SK-N-MC (cell line): ENCODE measurements at regions not wholly inside any gene's neighbourhood (a gene's known extent, or its start where the extent isn't known, plus 50 kb on each side); places are given as distances from the start of the nearest gene placed in this dataset.

Source experiments
- DNase-seq: peaks from one replicate; pipeline ENCODE4 v3.0.0-alpha.2; 2011; ENCODE audit warnings: low read depth, low spot score
- H3K27ac ChIP-seq: fragments of 200-600 bp; sonication (generic); 2 replicates; pipeline ENCODE4 v1.5.1; 2016; ENCODE audit warnings: mixed run types
- H3K36me3 ChIP-seq: fragments of 200-600 bp; sonication (generic); 2 replicates; pipeline ENCODE4 v1.6.1; 2017; ENCODE audit warnings: antibody characterized with exemption, low read length, mixed read lengths; ENCODE audit not compliant: insufficient read depth
- H3K4me3 ChIP-seq: fragments of 200-600 bp; sonication (generic); 2 replicates; pipeline ENCODE4 v1.5.1; 2016
- H3K9ac ChIP-seq: fragments of 200-600 bp; sonication (generic); 2 replicates; pipeline ENCODE4 v1.8.0; 2017; ENCODE audit warnings: mixed run types, mixed read lengths; ENCODE audit not compliant: insufficient read length
- H3K9me3 ChIP-seq: fragments of 200-600 bp; sonication (generic); 2 replicates; pipeline ENCODE4 v1.6.1; 2017; ENCODE audit warnings: low read depth, mild to moderate bottlenecking, antibody characterized with exemption, low read length, moderate library complexity, mixed read lengths
- EZH2 ChIP-seq: fragments of 200-600 bp; sonication (generic); IDR thresholded peaks from one replicate; pipeline ENCODE4 v1.6.1; 2017; ENCODE audit warnings: antibody characterized with exemption
- FOXP2 ChIP-seq: optimal IDR thresholded peaks from 2 replicates; pipeline ENCODE3; 2011; ENCODE audit warnings: mild to moderate bottlenecking, moderate library complexity; ENCODE audit not compliant: insufficient read depth; ENCODE audit errors: extremely low read length, control extremely low read depth
- POLR2AphosphoS5 ChIP-seq: IDR thresholded peaks from 2 replicates; pipeline ENCODE4 v1.6.1; 2012; ENCODE audit warnings: mild to moderate bottlenecking, low read depth, low read length, borderline replicate concordance

DNA sequence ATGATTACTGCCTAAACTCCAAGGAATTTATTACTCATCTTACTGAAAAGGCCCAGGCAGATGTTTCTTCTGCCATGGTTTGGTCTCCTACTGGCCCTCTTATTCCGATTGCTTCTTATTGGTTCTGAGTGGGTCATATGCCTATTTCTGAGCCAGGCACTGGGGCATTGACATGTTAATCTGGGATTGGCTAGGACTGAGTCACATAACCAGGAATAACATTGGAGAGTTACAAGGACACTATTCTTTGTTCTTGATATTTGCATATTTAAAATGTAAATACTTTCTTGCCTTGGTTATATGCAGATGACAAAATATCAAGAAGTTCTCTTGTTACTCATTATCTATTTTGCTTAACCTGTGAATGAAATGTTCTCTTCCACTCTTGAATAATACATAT lies 534.4 kb upstream of the SLC39A10 start:
- no peak overlapping the region for H3K27ac ChIP-seq
- no peak overlapping the region for H3K4me3 ChIP-seq
- TF ChIP-seq FOXP2: no peak
- no peak for TF ChIP-seq EZH2
- TF ChIP-seq POLR2AphosphoS5: no peak
- H3K9me3 ChIP-seq: no peaks in the 10 kb centered on the region
- DNase-seq: no peak
- H3K9ac ChIP-seq: no peak overlapping the region
- no peaks in the 10 kb centered on the region for H3K36me3 ChIP-seq

DNA sequence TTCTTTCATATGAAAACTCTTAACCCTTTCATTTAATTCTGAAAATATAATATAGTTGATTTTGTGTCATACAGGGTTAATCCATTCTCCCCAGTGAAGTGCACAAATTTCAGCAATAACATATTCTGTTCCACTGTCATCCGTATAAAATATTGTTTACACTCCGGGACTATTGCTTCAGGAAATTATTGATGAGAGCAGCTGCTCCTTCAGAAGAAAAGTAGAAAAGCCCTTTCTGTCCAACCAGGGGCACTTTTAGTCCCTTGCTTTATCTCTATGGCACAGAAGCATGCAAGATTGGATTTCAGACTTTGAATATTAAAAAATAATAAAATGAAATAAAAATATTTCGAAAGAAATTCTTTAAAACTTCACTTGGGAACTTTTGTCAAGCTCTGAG lies 535.7 kb upstream of the SLC39A10 start:
- Histone ChIP-seq H3K27ac (no peak overlapping the region), H3K4me3 (no peak overlapping the region), H3K36me3 (no peaks in the 10 kb centered on the region), H3K9me3 (no peaks in the 10 kb centered on the region), H3K9ac (no peak overlapping the region)
- TF ChIP-seq EZH2: no peak
- no peak for TF ChIP-seq POLR2AphosphoS5
- TF ChIP-seq FOXP2: no peak
- no peak for DNase-seq

DNA sequence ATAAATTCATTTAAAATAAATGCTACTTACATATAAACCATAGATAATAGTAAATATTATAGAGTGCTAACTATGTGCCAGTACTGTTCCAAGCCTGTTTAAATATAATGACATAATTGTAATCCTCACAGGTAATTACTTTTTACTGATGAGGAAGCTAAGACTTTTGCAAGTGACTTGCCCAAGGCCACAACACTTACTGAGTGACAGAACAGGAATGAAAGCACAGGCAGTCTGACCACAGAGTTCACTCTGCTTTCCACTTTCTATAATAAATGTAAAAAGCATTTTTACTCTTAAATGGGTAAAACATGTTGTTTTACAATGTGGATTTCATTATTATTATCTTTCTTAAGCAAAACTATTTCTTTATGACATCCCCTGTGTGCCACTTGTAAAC lies 537.8 kb upstream of the SLC39A10 start:
- Histone ChIP-seq H3K36me3 (no peaks in the 10 kb centered on the region), H3K9me3 (no peaks in the 10 kb centered on the region), H3K4me3 (no peak overlapping the region), H3K27ac (no peak overlapping the region), H3K9ac (no peak overlapping the region)
- TF ChIP-seq POLR2AphosphoS5: no peak
- no peak for TF ChIP-seq FOXP2
- TF ChIP-seq EZH2: no peak
- no peak for DNase-seq

DNA sequence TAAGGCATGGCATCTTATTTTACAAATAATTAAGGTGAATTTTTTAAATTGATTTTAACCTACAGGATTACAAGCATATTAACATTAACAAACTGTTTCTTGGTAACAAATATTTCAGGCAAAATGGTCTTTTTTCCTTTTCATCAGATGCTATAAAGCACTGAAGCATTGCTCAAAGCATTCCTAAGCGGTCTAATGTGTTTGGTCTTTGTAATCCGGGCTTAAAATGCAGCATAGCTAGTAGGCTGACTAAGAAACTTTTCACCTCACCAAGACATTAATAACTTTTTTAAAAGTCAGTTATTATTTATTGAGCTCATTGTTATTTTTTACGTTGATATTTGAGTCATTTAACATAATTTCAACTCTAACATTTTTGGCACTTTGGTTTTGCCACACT lies 538.8 kb upstream of the SLC39A10 start:
- Histone ChIP-seq H3K36me3 (no peaks in the 10 kb centered on the region), H3K4me3 (no peak overlapping the region), H3K9ac (no peak overlapping the region), H3K27ac (no peak overlapping the region), H3K9me3 (no peaks in the 10 kb centered on the region)
- TF ChIP-seq FOXP2: no peak
- TF ChIP-seq EZH2: no peak
- no peak for TF ChIP-seq POLR2AphosphoS5
- no peak for DNase-seq

GRCh38 chr2:195117011-195117410 lies 540.0 kb upstream of the SLC39A10 start:
- H3K36me3 ChIP-seq: no peaks in the 10 kb centered on the region
- TF ChIP-seq EZH2: no peak
- no peak for TF ChIP-seq POLR2AphosphoS5
- TF ChIP-seq FOXP2: no peak
- H3K4me3 ChIP-seq: no peak overlapping the region
- no peaks in the 10 kb centered on the region for H3K9me3 ChIP-seq
- no peak overlapping the region for H3K27ac ChIP-seq
- no peak overlapping the region for H3K9ac ChIP-seq
- no peak for DNase-seq

DNA sequence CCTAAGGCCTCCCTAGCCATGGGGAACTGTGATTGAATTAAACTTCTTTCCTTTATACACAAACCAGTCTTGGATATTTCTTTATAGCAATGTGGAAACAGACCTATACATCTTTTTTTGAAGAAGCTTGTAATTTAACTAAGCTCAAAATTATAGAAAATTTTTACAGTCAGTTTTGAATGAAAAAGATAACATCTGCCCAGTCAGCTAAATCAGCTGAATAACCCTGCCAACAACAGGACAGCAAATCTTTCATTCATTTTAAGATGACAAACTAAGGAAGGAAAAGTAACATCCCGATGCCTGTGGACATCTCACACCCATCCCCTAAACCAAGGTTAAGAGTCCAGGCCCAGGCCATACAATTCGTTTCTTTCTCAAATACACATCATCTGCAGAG lies 541.3 kb upstream of the SLC39A10 start:
- no peak for DNase-seq
- TF ChIP-seq POLR2AphosphoS5: no peak
- no peak for TF ChIP-seq FOXP2
- TF ChIP-seq EZH2: no peak
- no peak overlapping the region for H3K4me3 ChIP-seq

GRCh38 chr2:195108182-195108581 lies 548.8 kb upstream of the SLC39A10 start:
- H3K4me3 ChIP-seq: no peak overlapping the region
- no peaks in the 10 kb centered on the region for H3K36me3 ChIP-seq
- H3K9me3 ChIP-seq: no peaks in the 10 kb centered on the region
- TF ChIP-seq EZH2: no peak
- TF ChIP-seq POLR2AphosphoS5: no peak
- no peak for TF ChIP-seq FOXP2
- no peak for DNase-seq
- no peak overlapping the region for H3K27ac ChIP-seq
- no peak overlapping the region for H3K9ac ChIP-seq

More for the DNA sequence above, 541.3 kb upstream of the SLC39A10 start:
- Histone ChIP-seq H3K36me3 (no peaks in the 10 kb centered on the region), H3K9me3 (no peaks in the 10 kb centered on the region), H3K27ac (no peak overlapping the region), H3K9ac (no peak overlapping the region)

GRCh38 chr2:195106681-195107380 lies 550.2 kb upstream of the SLC39A10 start:
- TF ChIP-seq POLR2AphosphoS5 (no peak), FOXP2 (no peak), EZH2 (no peak)
- Histone ChIP-seq H3K9me3 (no peaks in the 10 kb centered on the region), H3K27ac (no peak overlapping the region), H3K9ac (no peak overlapping the region), H3K4me3 (no peak overlapping the region), H3K36me3 (no peaks in the 10 kb centered on the region)
- DNase-seq: no peak

GRCh38 chr2:195105581-195105980 lies 551.4 kb upstream of the SLC39A10 start:
- no peak for TF ChIP-seq EZH2
- no peak for TF ChIP-seq POLR2AphosphoS5
- TF ChIP-seq FOXP2: no peak
- Histone ChIP-seq H3K9me3 (no peaks in the 10 kb centered on the region), H3K27ac (no peak overlapping the region), H3K9ac (no peak overlapping the region), H3K4me3 (no peak overlapping the region), H3K36me3 (no peaks in the 10 kb centered on the region)
- no peak for DNase-seq
